TTC549 (cell line): ENCODE measurements at regions not wholly inside any gene's neighbourhood (a gene's known extent, or its start where the extent isn't known, plus 50 kb on each side); places are given as distances from the start of the nearest gene placed in this dataset.

Experiments used
- FAIRE-seq: peaks from 2 replicates; lab custom pipeline; 2012; peaks lifted over from hg19 to GRCh38; lab: Jason Lieb, UNC

GRCh38 chr1:209484429-209484828 is 99.1 kb upstream of the CAMK1G start:
- no peak for FAIRE-seq

GRCh38 chr1:209485167-209485566 is 98.3 kb upstream of the CAMK1G start:
- FAIRE-seq, result no peak

GRCh38 chr1:209485751-209486150 is 97.8 kb upstream of the CAMK1G start:
- FAIRE-seq, result no peak

GRCh38 chr1:209486861-209487593 is 96.5 kb upstream of the CAMK1G start:
- no peak for FAIRE-seq

- no peak for FAIRE-seq
Measured at GRCh38 chr1:209490013-209490412, 93.5 kb upstream of the CAMK1G start.

GRCh38 chr1:209491031-209491430 is 92.5 kb upstream of the CAMK1G start:
- FAIRE-seq, result no peak

GRCh38 chr1:209491496-209491895 is 92.0 kb upstream of the CAMK1G start:
- no peak for FAIRE-seq

GRCh38 chr1:209491897-209492296 is 91.6 kb upstream of the CAMK1G start:
- FAIRE-seq, result no peak

- no peak for FAIRE-seq
Measured at GRCh38 chr1:209493559-209493958, 90.0 kb upstream of the CAMK1G start.

GRCh38 chr1:209497729-209498128 is 85.8 kb upstream of the CAMK1G start:
- no peak for FAIRE-seq

GRCh38 chr1:209500993-209501392 is 82.5 kb upstream of the CAMK1G start:
- no peak for FAIRE-seq

GRCh38 chr1:209503196-209503595 is 80.3 kb upstream of the CAMK1G start:
- FAIRE-seq, result no peak

GRCh38 chr1:209504571-209504970 is 78.9 kb upstream of the CAMK1G start:
- no peak for FAIRE-seq

GRCh38 chr1:209505044-209505443 is 78.5 kb upstream of the CAMK1G start:
- no peak for FAIRE-seq

GRCh38 chr1:209506101-209506500 is 77.4 kb upstream of the CAMK1G start:
- FAIRE-seq, result no peak

- no peak for FAIRE-seq
Measured at GRCh38 chr1:209509039-209509438, 74.5 kb upstream of the CAMK1G start.

- FAIRE-seq, result no peak
Measured at GRCh38 chr1:209510063-209510462, 73.5 kb upstream of the CAMK1G start.

GRCh38 chr1:209511169-209511568 is 72.3 kb upstream of the CAMK1G start:
- no peak for FAIRE-seq

GRCh38 chr1:209512821-209513220 is 70.7 kb upstream of the CAMK1G start:
- FAIRE-seq, result no peak

- peak; percentile 47 for FAIRE-seq
Measured at GRCh38 chr1:209513226-209513625, 70.3 kb upstream of the CAMK1G start.

GRCh38 chr1:209516771-209517680 is 66.5 kb upstream of the CAMK1G start:
- no peak for FAIRE-seq

- FAIRE-seq, result no peak
Measured at GRCh38 chr1:209517681-209518050, 65.8 kb upstream of the CAMK1G start.

- FAIRE-seq, result no peak
Measured at GRCh38 chr1:209519786-209520185, 63.7 kb upstream of the CAMK1G start.

GRCh38 chr1:209522826-209523225 is 60.7 kb upstream of the CAMK1G start:
- no peak for FAIRE-seq
